HG03060 (cell line): ENCODE measurements at regions not wholly inside any gene's neighbourhood (a gene's known extent, or its start where the extent isn't known, plus 50 kb on each side); places are given as distances from the start of the nearest gene placed in this dataset.

Source experiments
- ATAC-seq: cut with Tn5 transposase; IDR thresholded peaks from one replicate; pipeline ENCODE4 v1.9.1; 2021; ENCODE audit warnings: low read depth, moderate number of reproducible peaks; ENCODE audit not compliant: unreplicated experiment

DNA sequence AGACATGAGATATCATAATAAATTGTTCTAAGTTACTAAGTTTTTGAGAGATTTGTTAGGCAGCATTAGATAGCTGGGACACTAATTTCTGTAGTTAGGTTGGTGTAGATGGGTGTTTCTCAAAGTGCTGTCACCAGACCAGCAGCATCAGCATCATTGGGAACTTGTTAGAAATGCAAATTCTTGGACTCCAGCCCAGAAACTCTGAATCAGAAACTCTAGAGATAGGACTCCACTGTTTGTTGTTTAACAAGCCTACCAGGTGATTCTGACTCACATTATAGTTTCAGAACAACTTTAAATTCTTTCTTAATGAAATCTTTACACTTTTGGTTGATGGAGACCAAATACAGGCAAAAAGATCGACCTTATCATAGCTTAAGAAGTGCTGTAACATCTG, 173.7 kb downstream of the PABPC4L start:
- ATAC-seq = no peak

DNA sequence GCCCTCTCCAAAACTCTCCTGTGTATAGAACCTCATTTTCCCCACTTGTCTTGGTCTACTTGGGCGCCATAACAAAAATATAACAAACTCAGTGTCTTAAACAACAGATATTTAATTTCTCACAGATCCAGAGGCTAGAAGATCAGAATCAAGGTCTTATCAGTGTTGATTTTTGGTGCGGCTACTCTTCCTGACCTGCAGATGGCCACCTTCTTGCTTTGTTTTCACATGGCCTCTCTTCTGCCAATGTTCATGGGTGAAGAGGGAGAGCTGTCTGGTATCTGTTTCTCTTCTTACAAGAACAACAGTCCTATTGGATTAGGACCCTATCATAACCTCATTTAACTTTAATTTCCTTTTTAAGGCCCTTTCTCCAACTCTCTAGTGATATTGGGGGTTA, 177.3 kb downstream of the PABPC4L start:
- ATAC-seq = no peak

DNA sequence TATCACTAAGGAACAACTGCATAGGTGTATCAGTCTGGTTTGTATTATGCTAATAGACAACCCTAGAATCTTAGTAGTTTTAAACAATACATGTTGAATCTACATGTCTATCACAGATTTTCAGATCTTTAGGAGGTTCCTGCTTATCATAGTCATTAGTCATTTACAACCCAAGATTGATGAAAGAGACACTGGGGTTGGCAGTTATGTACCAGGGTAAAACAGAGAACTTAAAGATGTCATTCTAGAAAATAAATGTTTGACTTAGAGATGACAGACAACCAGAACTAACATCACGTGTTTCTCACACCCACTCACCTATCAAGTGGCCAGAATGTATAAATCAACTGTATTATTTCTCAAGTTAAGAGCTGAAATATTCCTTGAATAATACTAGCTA, 181.9 kb downstream of the PABPC4L start:
- no peak for ATAC-seq

DNA sequence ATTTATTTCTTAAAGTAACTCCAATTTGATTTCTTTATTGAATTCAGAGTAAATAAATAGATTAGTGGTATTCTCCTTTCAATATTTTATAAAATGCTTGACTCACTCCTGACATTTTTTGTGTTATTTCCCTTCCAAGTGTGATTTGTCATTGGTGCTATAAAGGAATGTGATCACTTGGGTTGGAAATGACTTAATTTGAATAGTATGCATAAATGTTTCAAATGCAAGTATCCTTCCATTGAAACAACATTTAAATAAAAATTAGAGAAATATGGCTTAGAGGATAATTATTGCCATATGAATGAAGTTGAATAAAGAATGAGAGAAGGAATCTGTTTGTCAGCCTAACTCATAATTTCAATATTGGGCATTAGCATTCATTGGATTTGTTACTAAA, 182.7 kb downstream of the PABPC4L start:
- no peak for ATAC-seq

DNA sequence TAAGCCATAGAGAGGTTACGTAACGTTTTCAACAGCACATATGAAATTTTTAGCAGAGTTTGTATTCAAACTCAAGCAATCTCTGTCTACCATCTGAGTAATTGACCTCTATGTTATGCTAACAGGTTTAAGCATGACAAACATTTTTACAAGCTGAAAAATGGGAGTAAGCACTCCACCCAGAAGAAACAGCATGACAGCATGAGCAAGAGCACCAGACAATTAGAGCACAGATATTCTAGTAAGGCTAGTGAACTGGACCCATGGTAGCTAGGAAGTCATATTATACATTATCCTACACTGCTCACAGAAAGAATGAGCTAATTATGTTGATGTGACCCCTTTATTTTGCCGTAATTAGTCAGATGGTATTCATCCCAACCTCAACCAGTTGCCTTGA, 200.5 kb downstream of the PABPC4L start:
- no peak for ATAC-seq

DNA sequence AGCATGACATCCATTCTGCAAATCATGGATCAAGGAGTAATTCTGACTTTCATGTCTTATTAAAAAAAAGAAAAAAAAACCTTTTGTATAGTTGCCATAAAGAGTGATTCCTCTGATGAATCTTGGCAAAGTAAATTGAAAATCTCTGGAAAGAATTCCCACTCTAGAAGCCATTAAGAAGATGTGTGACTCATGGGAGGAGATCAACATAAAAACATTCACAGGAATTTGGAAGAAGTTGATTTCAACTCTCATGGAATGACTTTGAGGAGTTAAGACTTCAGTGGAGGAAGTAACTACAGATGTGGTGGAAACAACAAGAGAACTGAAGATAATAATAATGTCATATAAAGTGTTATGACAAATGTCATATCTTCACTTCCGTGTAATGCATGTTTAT, 204.2 kb downstream of the PABPC4L start:
- ATAC-seq = no peak

DNA sequence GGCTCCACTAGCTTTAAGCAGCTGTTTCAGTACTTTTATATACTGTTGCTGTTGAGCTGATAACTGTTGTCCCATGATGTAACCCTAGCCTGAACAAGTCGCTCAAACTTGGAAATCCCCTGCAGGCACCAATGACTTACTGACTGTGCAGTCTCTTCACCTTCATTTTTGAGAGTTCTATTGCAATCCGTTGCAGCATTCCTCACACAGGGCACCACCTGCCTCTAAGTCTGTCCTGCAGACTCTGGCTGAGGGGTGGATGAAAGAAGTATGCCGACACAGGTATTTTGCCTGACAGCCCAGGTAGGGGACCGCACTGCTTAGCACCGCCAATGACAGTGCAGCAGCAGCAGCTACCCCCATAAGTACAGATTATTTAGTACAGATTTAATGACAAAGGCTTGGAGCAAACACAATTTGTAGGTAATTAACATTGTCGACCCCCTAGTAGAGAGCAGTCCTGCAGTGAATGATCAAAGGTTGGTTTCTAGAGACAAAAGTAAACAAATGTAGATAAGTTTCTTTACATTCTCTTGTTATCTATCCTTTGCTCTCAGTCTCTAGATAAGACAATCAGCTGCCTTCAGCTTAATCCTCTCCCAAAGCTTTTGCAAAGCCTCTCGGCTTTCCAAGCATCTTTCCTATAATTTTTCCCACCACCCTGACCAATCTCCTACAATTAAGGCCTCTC, 205.0 kb downstream of the PABPC4L start:
- no peak for ATAC-seq

DNA sequence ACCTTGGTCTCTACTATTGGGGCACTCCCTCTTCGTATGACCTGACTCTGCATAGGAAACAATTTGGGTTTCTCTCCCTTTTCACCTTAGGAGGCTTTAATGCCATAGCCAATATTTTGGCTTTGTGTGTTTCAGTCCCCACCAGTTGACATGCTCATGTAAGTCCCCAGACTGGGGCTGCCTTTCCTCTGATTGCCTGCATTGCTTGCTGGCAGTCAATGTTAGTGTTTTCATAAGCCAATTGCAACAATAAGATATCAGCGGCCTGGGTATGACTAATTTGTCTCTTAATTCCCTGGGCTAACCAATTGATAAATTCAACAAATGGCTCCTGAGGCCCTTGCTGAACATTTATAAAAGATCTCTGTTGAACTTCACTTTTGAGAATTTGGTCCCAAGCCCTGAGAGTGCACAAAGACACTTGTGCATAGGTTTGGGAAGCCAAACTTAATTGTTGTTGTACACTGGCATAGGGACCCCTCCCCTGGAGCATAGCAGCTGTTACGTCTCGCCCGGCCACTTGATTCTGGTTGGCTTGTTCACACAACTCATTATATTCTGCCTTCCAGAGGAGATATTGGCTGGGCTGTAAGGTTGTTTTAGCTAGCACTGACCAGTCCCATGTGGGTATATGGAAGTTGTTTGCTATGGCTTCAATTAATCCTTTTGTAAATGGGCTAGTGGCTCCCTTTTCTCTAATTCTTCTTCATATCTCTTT, 206.2 kb downstream of the PABPC4L start:
- ATAC-seq = no peak

DNA sequence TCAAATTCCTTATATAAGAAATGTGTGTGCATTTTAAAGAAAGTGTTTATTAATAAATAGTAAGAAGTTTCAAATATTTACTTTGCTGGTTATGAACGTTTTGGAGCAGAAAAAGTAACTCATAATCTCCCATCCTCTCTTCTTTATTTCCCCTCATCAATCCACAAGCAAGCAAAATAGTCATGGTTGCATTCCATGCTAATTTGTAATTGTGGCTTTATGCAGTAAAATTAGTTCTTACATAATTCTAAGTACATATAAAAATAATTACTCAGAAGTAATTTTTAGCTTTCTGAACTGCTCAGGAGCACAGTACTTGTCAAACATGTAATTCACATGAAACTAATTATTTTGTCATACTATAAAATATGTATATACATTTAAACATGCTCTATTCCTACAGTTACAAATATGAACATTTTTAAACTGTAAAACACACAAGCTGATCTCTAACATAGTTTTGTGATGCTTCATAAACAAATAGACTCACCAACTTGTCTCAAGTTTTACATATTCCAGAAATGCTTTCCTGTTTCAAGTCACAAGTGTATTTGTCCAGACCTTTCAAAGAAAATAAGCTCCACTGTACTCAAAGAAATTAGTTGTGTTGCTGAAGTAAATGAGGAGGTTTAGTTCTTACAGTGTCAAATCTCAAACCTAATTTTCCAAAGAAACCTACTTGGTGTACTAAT, 218.9 kb downstream of the PABPC4L start:
- ATAC-seq = no peak

DNA sequence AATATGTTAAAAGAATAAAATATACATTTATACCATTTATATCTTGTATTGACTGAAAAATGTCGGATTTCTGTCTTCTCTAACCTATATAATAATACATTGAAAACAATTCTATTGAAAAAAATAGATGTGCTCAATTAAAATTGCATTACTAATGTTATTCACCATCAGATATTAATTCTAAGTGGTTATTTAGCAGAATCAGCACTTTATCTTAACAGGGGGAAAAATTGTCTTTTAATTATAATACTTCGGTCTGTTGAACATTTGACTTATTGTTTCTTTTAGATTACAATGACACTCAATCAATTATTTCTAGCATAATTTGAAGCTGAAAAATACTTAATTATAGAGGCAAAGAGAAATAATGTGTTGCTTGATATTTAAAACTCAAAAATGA, 220.3 kb downstream of the PABPC4L start:
- no peak for ATAC-seq

DNA sequence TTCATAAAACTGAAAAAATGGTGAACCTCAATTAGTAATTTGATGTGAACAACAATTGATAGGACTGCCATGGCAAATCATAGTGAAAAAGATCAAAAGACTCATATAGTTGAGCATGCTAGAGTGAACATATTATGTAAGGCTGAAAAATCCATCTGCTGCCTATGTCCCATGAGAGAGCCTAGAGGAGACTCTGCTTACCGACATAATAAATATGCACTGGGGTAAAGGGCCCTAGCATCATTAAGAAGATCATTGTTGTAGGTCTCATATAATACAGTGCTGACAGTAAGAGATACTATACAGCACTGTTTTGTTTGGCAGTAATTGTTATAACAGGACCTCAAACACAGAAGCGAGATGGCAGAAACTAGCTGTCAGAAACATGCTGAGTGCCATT, 229.0 kb downstream of the PABPC4L start:
- no peak for ATAC-seq

DNA sequence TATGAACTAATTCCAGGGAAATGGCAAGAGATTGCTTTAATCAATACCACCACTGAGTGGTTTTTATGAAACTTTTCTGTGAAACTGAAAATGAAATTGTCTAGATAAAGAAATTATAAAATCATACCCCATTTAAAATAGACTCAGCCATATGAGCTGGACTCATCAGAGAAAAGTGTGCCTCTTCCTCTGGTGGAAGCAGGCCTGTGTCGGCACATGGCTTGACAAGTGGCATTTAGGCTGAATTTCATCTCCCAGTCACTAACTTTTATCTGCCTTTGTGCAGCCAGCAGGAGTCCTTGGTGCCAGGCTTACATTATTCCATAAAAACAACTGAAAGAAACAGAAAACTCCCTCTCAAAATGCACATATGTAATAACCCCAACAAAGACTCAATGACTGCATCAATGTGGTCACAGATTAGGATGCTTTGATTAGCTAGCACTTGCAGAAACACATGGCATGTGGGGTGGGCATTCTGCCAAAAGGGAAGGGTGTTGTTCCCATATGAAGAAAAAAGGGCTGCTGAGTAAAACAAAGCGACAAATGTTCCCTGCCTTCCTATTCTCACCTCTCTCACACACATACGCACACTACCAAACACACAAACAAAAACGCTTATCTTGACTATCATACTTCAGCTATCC, 232.3 kb downstream of the PABPC4L start:
- no peak for ATAC-seq

DNA sequence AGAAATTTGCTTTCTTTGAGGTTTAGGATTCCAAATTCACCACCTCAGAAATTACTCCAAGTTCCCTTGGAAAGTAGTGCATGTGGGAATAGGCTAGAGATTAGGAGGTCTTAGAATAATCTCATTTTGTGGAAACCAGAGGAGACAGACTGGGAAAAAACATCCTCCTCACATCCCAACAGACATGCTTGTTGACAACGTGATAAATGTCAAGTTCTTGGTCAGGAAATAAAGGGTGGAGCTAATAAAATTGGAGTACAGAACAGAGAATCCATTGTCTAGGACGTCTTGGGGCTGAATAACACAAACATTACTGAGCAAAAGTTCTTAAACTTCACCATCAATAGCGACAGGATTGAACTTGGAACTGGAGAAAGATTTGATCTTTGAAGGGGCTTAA, 233.4 kb downstream of the PABPC4L start:
- no peak for ATAC-seq

DNA sequence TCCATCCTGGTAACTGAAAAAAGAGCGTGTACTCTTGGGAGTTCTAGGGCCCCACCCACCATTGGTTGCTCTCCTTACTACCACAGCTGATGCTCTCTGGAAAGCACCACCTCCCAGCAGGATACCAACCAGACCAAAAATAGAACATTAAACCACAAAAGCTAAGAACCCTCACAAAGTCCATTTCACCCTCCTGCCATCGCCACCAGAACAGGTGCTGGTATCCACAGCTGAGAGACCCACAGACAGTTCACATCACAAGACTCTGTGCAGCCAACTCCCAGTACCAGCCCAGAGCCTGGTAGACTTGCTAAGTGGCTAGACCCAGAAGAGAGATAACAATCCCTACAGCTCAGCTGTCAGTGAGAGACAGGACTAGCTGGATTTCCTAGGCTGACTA, 240.6 kb downstream of the PABPC4L start:
- ATAC-seq = no peak

DNA sequence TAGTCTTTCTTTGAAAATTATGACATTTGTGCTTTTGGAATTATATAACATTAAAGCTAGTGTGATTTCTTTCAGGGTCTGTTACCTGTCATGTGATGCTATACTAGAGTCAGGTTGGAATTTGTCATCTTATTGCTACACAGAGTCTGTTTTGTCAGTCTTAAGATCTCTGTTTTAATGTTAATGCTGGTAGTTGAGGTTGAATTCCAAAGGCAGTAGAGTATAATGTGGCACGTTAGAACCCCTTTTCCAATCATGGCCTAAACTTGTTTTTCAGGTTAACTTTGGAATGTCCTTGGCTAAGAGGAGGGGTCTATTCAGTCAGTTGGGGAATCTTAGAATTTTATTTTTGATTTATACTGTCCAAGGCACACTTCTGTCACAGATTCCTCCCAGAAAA, 258.5 kb downstream of the PABPC4L start:
- no peak for ATAC-seq

DNA sequence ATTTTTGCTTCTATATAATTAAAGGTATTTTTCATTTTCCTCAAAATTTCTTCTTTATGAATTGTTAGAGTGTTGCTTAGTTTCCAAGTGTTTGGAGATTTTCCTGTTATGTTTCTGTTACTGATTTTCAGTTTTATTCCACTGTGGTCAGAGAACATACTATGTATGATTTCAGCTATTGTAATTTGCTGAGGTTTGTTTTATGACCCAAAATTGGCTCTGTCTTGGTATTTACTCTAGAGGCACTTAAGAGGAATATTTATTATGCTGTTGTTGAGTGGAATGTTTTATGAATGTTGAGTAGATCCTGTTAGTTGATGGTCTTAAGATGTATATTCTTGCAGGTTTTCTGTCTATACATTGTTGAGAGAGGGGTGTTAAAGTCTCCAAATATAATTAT, 263.5 kb downstream of the PABPC4L start:
- ATAC-seq = no peak

DNA sequence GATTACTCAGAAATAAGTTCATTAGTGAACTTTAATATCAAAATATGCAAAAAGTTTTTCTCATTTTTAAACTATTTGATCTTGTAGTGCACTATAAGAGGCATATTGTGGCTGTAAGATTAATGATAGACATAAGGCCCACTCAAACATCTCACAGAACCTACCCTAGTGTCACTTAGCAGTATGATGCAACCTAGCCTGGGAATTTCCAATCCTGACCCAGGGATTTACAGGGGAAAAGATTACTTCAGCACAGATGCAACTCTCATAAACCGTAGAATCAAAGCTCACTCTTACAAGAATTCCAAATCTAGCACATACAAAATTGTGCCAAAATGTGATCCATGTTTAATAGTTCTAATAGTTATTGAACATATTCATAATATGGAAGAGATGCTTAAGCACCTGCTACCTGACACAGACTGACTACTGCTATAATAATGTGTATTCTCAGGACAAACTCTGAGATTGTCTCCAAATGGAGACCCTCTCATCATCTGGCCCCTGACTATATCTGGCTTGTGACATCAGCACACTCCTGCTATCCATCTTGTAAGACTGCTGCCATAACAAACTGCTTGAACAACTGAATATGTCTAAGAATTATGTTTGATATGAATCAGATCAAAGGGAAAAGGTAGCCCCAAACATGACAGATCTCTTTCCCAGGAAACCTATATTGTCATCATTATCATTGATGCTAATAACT, 271.9 kb downstream of the PABPC4L start:
- ATAC-seq = no peak

DNA sequence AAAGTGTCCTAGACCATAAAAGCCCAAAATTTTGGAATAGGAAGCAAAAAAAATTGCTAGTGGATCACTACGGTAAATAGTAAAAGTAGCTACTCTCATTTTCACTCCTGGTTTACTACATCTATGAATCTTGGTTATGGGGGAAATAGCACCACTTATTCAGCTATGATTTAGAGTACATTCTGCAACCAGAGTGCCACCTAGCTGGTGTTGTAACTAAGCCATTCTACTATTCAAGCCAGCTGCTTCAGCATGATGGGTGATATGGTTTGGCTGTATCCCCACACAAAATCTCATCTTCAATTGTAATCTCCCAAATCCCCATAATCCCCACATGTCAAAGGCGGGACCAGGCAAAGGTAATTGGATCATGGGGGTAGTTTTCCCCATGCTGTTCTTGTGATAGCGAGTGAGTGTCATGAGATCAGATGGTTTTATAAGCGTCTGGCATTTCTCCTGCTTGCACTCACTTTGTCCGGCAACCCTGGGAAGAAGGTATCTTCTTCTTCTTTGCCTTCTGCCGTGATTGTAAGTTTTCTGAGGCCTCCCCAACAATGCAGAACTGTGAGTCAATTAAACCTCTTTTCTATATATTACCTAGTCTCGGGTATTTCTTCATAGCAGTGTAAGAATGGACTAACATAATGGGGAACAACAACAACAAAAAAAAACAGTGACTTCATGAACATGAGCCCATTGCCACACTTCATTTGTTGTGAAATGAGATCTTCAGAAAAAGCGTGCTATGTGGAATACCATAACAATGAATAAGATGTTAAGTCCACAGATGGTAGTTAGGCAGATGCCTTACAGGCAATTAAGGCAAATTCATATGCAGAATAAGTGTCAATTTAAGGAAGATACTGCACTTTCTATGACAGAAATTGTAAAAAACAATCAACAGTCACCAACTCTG, 280.1 kb downstream of the PABPC4L start:
- no peak for ATAC-seq

DNA sequence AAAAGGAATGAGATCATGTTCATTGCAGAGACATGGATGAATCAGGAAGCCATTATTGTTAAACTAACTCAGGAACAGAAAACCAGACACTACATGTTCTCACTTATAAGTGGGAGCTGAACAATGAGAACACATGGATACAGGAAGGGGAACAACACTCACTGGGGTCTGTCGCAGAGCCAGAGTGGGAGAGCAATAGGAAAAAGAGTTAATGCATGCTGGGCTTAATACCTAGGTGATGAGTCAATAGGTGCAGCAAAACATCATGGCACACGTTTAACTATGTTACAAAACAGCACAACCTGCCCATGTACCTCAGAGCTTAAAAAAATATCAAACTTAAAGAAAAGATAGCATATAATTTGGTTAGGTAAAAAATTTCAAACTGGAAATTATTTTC, 281.4 kb downstream of the PABPC4L start:
- no peak for ATAC-seq

DNA sequence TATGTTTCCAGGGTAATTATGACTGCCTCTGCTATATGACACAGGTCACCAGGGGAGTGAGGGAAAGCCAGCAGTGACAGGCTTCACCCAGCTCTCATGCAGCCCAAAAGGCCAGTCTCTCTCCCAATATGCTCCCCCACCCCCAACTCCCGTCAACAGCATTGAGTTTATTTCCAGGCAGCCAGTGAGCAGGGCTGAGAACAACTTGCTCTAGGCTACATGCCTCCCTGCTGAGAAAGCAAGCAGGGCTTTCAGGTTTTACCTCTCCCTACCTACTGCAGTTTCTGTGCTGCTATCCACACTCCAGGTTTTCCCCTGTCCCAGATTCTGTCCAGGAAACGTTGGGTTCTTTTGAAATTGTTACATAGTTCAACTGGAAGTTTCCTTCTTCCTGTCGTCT, 291.4 kb downstream of the PABPC4L start:
- no peak for ATAC-seq
